HEK293 (cell line): ENCODE measurements at regions not wholly inside any gene's neighbourhood (a gene's known extent, or its start where the extent isn't known, plus 50 kb on each side); places are given as distances from the start of the nearest gene placed in this dataset.
"Not testable (repeated sequence)": the region's sequence is repeated elsewhere in the genome, so short reads cannot be mapped to it uniquely, and the experiment has no call there.

Experiments used
- BCL11B ChIP-seq: fragments of 450-650 bp; formaldehyde crosslinking; IDR thresholded peaks from 2 replicates; pipeline ENCODE4 v1.5.1; 2016; ENCODE audit warnings: low read depth, missing biosample characterization, missing genetic modification characterization
- SP2 ChIP-seq: fragments of 450-650 bp; formaldehyde crosslinking; IDR thresholded peaks from 2 replicates; pipeline ENCODE4 v1.5.1; 2016; ENCODE audit warnings: missing biosample characterization, missing genetic modification characterization
- ZNF138 ChIP-seq: fragments of 450-650 bp; formaldehyde crosslinking; IDR thresholded peaks from 2 replicates; pipeline ENCODE4 v1.5.1; 2016; ENCODE audit warnings: missing biosample characterization, missing genetic modification characterization, borderline replicate concordance
- ZNF214 ChIP-seq: fragments of 450-650 bp; formaldehyde crosslinking; IDR thresholded peaks from 2 replicates; pipeline ENCODE4 v1.5.1; 2017; ENCODE audit warnings: missing biosample characterization, mild to moderate bottlenecking, missing genetic modification characterization, borderline replicate concordance
- ZNF24 ChIP-seq: fragments of 450-650 bp; formaldehyde crosslinking; IDR thresholded peaks from 2 replicates; pipeline ENCODE4 v1.5.1; 2016; ENCODE audit warnings: missing biosample characterization, missing genetic modification characterization
- ZNF423 ChIP-seq: fragments of 450-650 bp; formaldehyde crosslinking; IDR thresholded peaks from 2 replicates; pipeline ENCODE4 v1.5.1; 2016; ENCODE audit warnings: missing biosample characterization, missing genetic modification characterization
- ZNF510 ChIP-seq: fragments of 450-650 bp; formaldehyde crosslinking; IDR thresholded peaks from 2 replicates; pipeline ENCODE4 v1.5.1; 2018; ENCODE audit warnings: mild to moderate bottlenecking, missing genetic modification characterization, missing biosample characterization; ENCODE audit not compliant: insufficient replicate concordance
- TF ChIP-seq, protein P1 (sequence below): fragments of 450-650 bp; formaldehyde crosslinking; IDR thresholded peaks from 2 replicates; pipeline ENCODE4 v1.5.1; 2016; ENCODE audit warnings: missing biosample characterization, missing genetic modification characterization
- TF ChIP-seq, protein P2 (sequence below): fragments of 450-650 bp; formaldehyde crosslinking; IDR thresholded peaks from 2 replicates; pipeline ENCODE4 v1.5.1; 2016; ENCODE audit warnings: missing biosample characterization, missing genetic modification characterization

DNA sequence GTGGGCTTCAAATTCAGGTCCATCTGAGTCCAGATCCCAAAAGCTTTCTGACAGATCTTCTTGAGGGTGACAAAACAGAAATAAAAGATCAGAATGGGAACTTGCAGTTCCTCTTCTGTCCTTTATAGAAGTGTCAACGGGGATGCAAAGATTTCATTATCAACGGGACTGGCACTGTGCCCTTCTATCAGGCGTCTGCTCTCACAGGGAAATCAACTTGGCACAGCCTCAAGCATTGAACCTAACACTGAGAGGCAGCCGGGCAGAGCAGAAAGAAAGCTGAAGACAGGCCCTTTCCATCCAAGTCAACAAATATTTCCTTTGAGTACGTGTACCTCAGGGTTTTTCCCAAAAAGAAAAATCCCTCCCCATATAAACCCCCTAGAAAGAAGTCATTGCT, 136.4 kb upstream of the RRN3 start:
- TF ChIP-seq, protein P1, sequence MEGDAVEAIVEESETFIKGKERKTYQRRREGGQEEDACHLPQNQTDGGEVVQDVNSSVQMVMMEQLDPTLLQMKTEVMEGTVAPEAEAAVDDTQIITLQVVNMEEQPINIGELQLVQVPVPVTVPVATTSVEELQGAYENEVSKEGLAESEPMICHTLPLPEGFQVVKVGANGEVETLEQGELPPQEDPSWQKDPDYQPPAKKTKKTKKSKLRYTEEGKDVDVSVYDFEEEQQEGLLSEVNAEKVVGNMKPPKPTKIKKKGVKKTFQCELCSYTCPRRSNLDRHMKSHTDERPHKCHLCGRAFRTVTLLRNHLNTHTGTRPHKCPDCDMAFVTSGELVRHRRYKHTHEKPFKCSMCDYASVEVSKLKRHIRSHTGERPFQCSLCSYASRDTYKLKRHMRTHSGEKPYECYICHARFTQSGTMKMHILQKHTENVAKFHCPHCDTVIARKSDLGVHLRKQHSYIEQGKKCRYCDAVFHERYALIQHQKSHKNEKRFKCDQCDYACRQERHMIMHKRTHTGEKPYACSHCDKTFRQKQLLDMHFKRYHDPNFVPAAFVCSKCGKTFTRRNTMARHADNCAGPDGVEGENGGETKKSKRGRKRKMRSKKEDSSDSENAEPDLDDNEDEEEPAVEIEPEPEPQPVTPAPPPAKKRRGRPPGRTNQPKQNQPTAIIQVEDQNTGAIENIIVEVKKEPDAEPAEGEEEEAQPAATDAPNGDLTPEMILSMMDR (tag by site-specific recombination): not testable (repeated sequence)
- not testable (repeated sequence) for TF ChIP-seq ZNF423 (tag by site-specific recombination); SP2 (tag by site-specific recombination); ZNF214; ZNF24 (tag by site-specific recombination); BCL11B (tag by site-specific recombination); ZNF510 (tag by site-specific recombination); ZNF138 (tag by site-specific recombination)
- TF ChIP-seq, protein P2, sequence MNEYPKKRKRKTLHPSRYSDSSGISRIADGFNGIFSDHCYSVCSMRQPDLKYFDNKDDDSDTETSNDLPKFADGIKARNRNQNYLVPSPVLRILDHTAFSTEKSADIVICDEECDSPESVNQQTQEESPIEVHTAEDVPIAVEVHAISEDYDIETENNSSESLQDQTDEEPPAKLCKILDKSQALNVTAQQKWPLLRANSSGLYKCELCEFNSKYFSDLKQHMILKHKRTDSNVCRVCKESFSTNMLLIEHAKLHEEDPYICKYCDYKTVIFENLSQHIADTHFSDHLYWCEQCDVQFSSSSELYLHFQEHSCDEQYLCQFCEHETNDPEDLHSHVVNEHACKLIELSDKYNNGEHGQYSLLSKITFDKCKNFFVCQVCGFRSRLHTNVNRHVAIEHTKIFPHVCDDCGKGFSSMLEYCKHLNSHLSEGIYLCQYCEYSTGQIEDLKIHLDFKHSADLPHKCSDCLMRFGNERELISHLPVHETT (tag by site-specific recombination): not testable (repeated sequence)
